ENCODE measurements at regions not wholly inside any gene's neighbourhood (a gene's known extent, or its start where the extent isn't known, plus 50 kb on each side); places are given as distances from the start of the nearest gene placed in this dataset.

- Histone ChIP-seq H3K9me3 (no peaks in the 10 kb centered on the region), H3K27ac (peak overlapping the region; percentile 96), H3K36me3 (no peaks in the 10 kb centered on the region), H3K4me3 (peak overlapping the region; percentile 62), H3K9ac (ENCODE audit: low read depth in 2 of 2, low read length in 2 of 2) (peak overlapping the region; percentile 63 to 97), H3K4me1 (no peaks in the 10 kb centered on the region), H3K27me3 (no peaks in the 10 kb centered on the region)
- intact Hi-C loops (cut with DNase I): loop anchor here (5.0 kb wide), 2 partner anchors 149 to 249 kb away; no protein-coding TSS in a partner anchor
- TF ChIP-seq, protein P1, sequence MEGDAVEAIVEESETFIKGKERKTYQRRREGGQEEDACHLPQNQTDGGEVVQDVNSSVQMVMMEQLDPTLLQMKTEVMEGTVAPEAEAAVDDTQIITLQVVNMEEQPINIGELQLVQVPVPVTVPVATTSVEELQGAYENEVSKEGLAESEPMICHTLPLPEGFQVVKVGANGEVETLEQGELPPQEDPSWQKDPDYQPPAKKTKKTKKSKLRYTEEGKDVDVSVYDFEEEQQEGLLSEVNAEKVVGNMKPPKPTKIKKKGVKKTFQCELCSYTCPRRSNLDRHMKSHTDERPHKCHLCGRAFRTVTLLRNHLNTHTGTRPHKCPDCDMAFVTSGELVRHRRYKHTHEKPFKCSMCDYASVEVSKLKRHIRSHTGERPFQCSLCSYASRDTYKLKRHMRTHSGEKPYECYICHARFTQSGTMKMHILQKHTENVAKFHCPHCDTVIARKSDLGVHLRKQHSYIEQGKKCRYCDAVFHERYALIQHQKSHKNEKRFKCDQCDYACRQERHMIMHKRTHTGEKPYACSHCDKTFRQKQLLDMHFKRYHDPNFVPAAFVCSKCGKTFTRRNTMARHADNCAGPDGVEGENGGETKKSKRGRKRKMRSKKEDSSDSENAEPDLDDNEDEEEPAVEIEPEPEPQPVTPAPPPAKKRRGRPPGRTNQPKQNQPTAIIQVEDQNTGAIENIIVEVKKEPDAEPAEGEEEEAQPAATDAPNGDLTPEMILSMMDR (IDR thresholded peaks at IDR 0.05): no peak
- peak; percentile 29 for DNase-seq
Observed at GRCh38 chr4:184536065-184536880, 61.9 kb upstream of the IRF2 start.

DNA sequence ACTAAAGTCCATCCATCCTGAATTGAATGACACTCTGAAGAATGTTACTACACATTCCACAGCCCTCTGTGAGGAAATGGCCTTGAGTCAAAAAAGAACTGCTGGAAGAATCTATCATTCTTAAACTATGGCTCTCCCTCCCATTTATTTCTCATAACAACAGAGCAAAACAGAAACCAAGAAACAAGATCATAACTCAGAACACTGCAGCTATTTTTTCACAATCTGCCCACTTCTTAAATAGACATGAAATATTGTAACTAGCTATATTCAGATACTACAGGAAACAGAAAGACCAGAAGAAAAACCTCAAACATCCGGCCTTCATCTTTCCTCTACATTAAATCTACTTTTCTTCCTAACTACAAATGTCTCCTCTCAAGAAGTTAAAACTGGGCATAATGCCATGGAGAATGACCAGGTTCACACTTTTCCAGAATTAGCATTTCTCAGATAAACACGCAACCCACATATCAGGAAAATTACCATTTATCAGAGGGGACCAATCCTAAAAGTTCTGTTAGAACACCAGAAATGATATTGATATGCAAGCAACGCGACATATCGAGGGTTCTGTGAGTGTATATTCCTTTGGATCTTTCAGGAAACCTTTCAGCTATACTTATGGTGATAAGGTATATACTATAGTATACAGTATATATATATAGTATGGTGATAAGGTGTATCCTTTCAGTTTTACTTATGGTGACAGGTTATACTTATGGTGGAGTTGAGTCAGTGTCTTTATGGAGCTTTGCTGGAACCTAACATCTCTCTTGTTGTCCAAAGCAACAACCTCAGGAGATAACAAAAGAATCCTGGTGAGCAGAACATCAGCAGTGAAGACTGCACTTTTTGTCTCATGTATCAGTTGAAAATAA is 60.4 kb upstream of the IRF2 start:
- intact Hi-C loops (cut with DNase I): loop anchor here (2.0 to 5.0 kb wide), 3 partner anchors 60 to 247 kb away; partner anchors contain the start of gene IRF2
- Histone ChIP-seq H3K4me1 (no peaks in the 10 kb centered on the region), H3K9me3 (no peaks in the 10 kb centered on the region), H3K27ac (peak overlapping the region; percentile 52), H3K36me3 (no peaks in the 10 kb centered on the region), H3K9ac (ENCODE audit: low read depth in 2 of 2, low read length in 2 of 2) (peak overlapping the region in 1 of 2 donors; percentile 31), H3K27me3 (no peaks in the 10 kb centered on the region), H3K4me3 (no peak overlapping the region)
- no peak for DNase-seq
- TF ChIP-seq, protein P1 (IDR thresholded peaks at IDR 0.05): no peak

DNA sequence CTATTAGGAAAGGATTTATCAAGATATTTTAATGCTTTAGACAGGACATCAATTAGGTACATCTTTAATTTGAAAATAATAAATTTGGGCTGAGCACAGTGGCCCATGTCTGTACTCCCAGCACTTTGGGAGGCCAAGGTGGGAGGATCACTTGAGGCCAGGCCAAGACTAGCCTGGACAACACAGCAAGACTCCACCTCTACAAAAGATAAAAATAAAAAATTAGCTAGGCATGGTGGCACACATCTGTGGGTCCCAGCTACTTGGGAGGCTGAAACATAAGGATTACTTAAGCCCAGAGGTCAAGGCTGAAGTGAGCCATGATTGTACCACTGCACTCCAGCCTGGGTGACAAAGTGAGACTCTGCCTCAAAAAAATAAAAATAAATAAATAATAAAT is 59.6 kb upstream of the IRF2 start:
- no peaks in the 10 kb centered on the region for H3K4me1 ChIP-seq
- H3K36me3 ChIP-seq: no peaks in the 10 kb centered on the region
- TF ChIP-seq, protein P1 (IDR thresholded peaks at IDR 0.05): no peak
- H3K27ac ChIP-seq: peak overlapping the region; percentile 52
- H3K4me3 ChIP-seq: no peak overlapping the region
- no peak for DNase-seq
- no peaks in the 10 kb centered on the region for H3K9me3 ChIP-seq
- H3K27me3 ChIP-seq: no peaks in the 10 kb centered on the region
- intact Hi-C loops (cut with DNase I): loop anchor here (2.0 kb wide), 1 partner anchor 59 kb away; the partner anchor contains the start of gene IRF2
- no peak overlapping the region for H3K9ac ChIP-seq (ENCODE audit: low read depth in 2 of 2, low read length in 2 of 2)

DNA sequence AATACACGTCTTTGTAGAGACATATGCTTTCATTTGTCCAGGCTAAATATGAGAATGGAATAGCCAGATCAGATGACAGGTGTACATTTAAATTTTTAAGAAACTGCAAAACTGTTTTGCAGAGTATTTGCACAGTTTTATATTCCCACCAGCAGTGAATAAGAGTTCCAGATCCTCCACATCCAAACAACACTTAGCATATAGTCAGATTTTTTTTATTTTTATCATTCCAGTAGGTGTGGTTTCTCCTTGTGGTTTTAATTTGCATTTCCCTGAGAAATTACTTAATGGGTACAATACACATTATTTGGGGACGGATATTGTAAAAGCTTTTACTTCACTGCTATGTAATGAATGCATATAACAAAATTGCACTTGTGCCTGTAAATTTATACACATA is 56.7 kb upstream of the IRF2 start:
- H3K27ac ChIP-seq: no peak overlapping the region
- no peaks in the 10 kb centered on the region for H3K36me3 ChIP-seq
- no peaks in the 10 kb centered on the region for H3K9me3 ChIP-seq
- no peak for DNase-seq
- H3K4me1 ChIP-seq: no peaks in the 10 kb centered on the region
- no peak overlapping the region for H3K4me3 ChIP-seq
- TF ChIP-seq, protein P1 (IDR thresholded peaks at IDR 0.05): no peak
- no peaks in the 10 kb centered on the region for H3K27me3 ChIP-seq
- intact Hi-C loops (cut with DNase I): no loop called here
- H3K9ac ChIP-seq (ENCODE audit: low read depth in 2 of 2, low read length in 2 of 2): no peak overlapping the region

GRCh38 chr4:184529283-184529682 is 54.9 kb upstream of the IRF2 start:
- intact Hi-C loops (cut with DNase I): no loop called here
- Histone ChIP-seq H3K4me1 (no peaks in the 10 kb centered on the region), H3K9ac (ENCODE audit: low read depth in 2 of 2, low read length in 2 of 2) (no peak overlapping the region), H3K9me3 (no peaks in the 10 kb centered on the region), H3K4me3 (no peak overlapping the region), H3K36me3 (no peaks in the 10 kb centered on the region), H3K27ac (no peak overlapping the region), H3K27me3 (no peaks in the 10 kb centered on the region)
- TF ChIP-seq, protein P1 (IDR thresholded peaks at IDR 0.05): no peak
- DNase-seq: no peak

All from colonic mucosa (tissue), 4 donors.